ENCODE measurements at regions not wholly inside any gene's neighbourhood (a gene's known extent, or its start where the extent isn't known, plus 50 kb on each side); places are given as distances from the start of the nearest gene placed in this dataset.

DNA sequence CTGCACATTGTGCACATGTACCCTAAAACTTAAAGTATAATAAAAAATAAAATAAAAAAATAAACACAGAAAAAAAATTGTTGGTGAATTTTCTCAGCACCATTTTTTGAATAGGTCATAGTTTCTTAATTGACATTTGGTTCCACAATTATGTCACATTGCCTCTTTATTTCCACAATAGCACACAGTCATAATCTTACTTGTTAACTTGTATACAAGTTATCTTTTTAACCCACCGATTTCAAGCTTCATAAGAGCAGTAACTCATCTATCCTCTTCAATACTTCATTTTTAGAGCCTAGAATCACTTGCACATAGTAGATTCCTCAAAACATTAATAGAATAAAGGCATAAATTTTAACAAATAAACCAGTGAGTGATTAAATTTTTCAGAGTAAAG is 1425.1 kb upstream of the LRRTM3 start:
- TF ChIP-seq, protein P1, sequence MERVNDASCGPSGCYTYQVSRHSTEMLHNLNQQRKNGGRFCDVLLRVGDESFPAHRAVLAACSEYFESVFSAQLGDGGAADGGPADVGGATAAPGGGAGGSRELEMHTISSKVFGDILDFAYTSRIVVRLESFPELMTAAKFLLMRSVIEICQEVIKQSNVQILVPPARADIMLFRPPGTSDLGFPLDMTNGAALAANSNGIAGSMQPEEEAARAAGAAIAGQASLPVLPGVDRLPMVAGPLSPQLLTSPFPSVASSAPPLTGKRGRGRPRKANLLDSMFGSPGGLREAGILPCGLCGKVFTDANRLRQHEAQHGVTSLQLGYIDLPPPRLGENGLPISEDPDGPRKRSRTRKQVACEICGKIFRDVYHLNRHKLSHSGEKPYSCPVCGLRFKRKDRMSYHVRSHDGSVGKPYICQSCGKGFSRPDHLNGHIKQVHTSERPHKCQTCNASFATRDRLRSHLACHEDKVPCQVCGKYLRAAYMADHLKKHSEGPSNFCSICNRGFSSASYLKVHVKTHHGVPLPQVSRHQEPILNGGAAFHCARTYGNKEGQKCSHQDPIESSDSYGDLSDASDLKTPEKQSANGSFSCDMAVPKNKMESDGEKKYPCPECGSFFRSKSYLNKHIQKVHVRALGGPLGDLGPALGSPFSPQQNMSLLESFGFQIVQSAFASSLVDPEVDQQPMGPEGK (CRISPR knock-in tag; IDR thresholded peaks at IDR 0.05; ENCODE audit: borderline replicate concordance) = no peak
- TF ChIP-seq ESRRG (CRISPR knock-in tag; IDR thresholded peaks at IDR 0.05) (no peak), ZNF565 (CRISPR knock-in tag; conservative IDR thresholded peaks at IDR 0.05; ENCODE audit: low read depth) (no peak), TCF4 (CRISPR knock-in tag; IDR thresholded peaks at IDR 0.05; ENCODE audit: borderline replicate concordance) (no peak), SNAI2 (CRISPR knock-in tag; IDR thresholded peaks at IDR 0.05) (no peak), ARNTL (CRISPR knock-in tag; IDR thresholded peaks at IDR 0.05; ENCODE audit: borderline replicate concordance, low read depth) (no peak)
- TF ChIP-seq, protein P2, sequence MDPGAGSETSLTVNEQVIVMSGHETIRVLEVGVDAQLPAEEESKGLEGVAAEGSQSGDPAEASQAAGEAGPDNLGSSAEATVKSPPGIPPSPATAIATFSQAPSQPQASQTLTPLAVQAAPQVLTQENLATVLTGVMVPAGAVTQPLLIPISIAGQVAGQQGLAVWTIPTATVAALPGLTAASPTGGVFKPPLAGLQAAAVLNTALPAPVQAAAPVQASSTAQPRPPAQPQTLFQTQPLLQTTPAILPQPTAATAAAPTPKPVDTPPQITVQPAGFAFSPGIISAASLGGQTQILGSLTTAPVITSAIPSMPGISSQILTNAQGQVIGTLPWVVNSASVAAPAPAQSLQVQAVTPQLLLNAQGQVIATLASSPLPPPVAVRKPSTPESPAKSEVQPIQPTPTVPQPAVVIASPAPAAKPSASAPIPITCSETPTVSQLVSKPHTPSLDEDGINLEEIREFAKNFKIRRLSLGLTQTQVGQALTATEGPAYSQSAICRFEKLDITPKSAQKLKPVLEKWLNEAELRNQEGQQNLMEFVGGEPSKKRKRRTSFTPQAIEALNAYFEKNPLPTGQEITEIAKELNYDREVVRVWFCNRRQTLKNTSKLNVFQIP (CRISPR knock-in tag; IDR thresholded peaks at IDR 0.05; ENCODE audit: borderline replicate concordance, low read depth) = no peak
- TF ChIP-seq, protein P3, sequence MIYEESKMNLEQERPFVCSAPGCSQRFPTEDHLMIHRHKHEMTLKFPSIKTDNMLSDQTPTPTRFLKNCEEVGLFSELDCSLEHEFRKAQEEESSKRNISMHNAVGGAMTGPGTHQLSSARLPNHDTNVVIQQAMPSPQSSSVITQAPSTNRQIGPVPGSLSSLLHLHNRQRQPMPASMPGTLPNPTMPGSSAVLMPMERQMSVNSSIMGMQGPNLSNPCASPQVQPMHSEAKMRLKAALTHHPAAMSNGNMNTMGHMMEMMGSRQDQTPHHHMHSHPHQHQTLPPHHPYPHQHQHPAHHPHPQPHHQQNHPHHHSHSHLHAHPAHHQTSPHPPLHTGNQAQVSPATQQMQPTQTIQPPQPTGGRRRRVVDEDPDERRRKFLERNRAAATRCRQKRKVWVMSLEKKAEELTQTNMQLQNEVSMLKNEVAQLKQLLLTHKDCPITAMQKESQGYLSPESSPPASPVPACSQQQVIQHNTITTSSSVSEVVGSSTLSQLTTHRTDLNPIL (CRISPR knock-in tag; IDR thresholded peaks at IDR 0.05; ENCODE audit: low read depth) = no peak
- TF ChIP-seq, protein P4, sequence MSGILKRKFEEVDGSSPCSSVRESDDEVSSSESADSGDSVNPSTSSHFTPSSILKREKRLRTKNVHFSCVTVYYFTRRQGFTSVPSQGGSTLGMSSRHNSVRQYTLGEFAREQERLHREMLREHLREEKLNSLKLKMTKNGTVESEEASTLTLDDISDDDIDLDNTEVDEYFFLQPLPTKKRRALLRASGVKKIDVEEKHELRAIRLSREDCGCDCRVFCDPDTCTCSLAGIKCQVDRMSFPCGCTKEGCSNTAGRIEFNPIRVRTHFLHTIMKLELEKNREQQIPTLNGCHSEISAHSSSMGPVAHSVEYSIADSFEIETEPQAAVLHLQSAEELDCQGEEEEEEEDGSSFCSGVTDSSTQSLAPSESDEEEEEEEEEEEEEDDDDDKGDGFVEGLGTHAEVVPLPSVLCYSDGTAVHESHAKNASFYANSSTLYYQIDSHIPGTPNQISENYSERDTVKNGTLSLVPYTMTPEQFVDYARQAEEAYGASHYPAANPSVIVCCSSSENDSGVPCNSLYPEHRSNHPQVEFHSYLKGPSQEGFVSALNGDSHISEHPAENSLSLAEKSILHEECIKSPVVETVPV (CRISPR knock-in tag; IDR thresholded peaks at IDR 0.05) = no peak
- no peak for ATAC-seq

DNA sequence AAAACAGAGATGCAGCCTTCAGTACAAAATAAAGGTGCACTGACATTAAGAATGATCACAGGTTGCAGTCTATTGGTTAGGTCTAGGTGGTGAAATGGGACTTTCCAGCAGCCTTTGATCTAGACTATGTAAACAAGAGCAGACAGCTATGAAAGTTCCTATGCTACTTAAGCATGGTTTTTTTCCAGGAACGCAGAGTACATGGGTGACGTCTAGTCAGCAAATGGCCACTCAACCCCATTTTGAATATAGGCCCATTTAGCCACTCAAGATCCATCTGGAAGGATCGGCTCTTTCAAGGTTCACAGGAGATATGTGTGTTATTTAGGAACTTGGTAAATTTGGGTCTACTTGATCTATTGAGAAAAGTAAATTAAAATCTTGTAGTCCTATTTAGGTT is 1424.6 kb upstream of the LRRTM3 start:
- no peak for ATAC-seq
- TF ChIP-seq ZNF8 (CRISPR knock-in tag; IDR thresholded peaks at IDR 0.05) = no peak
- no peak for TF ChIP-seq ZFP3 (CRISPR knock-in tag; IDR thresholded peaks at IDR 0.05)
- TF ChIP-seq OSR1 (CRISPR knock-in tag; IDR thresholded peaks at IDR 0.05) = no peak
- TF ChIP-seq, protein P1 (CRISPR knock-in tag; IDR thresholded peaks at IDR 0.05; ENCODE audit: borderline replicate concordance) = no peak
- no peak for TF ChIP-seq ZFP30 (CRISPR knock-in tag; IDR thresholded peaks at IDR 0.05)
- no peak for TF ChIP-seq TOX (CRISPR knock-in tag; IDR thresholded peaks at IDR 0.05; ENCODE audit: borderline replicate concordance)
- no peak for TF ChIP-seq ARNTL (CRISPR knock-in tag; IDR thresholded peaks at IDR 0.05; ENCODE audit: borderline replicate concordance, low read depth)
- TF ChIP-seq RARB (CRISPR knock-in tag; IDR thresholded peaks at IDR 0.05) = no peak
- TF ChIP-seq ZNF70 (CRISPR knock-in tag; IDR thresholded peaks at IDR 0.05) = no peak
- TF ChIP-seq, protein P3 (CRISPR knock-in tag; IDR thresholded peaks at IDR 0.05; ENCODE audit: low read depth) = no peak

DNA sequence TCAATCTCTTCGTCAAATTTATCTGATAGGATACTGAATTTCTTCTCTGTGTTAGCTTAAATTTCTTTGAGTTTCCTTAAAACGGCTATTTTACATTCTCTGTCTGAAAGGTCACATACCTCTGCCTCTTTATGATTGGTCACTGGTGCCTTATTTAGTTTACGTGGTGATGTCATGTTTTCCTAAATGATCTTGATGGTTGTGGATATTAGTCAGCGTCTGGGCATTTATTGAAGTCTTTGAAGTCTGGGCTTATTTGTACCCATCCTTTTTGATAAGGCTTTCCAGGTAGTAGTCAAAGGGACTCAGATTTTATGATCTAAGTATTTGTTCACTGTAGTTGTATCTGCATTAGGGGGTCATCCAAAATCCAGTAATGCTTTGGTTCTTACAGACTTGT is 1407.5 kb upstream of the LRRTM3 start:
- no peak for ATAC-seq
- TF ChIP-seq TOX (CRISPR knock-in tag; IDR thresholded peaks at IDR 0.05; ENCODE audit: borderline replicate concordance) (no peak), ZNF70 (CRISPR knock-in tag; IDR thresholded peaks at IDR 0.05) (no peak), BACH2 (CRISPR knock-in tag; IDR thresholded peaks at IDR 0.05; ENCODE audit: borderline replicate concordance) (no peak), TCF4 (CRISPR knock-in tag; IDR thresholded peaks at IDR 0.05; ENCODE audit: borderline replicate concordance) (no peak), ZNF565 (CRISPR knock-in tag; conservative IDR thresholded peaks at IDR 0.05; ENCODE audit: low read depth) (no peak), ZFP3 (CRISPR knock-in tag; IDR thresholded peaks at IDR 0.05) (no peak), GLIS3 (CRISPR knock-in tag; IDR thresholded peaks at IDR 0.05) (no peak), ESRRG (CRISPR knock-in tag; IDR thresholded peaks at IDR 0.05) (no peak), ZNF8 (CRISPR knock-in tag; IDR thresholded peaks at IDR 0.05) (no peak), ISL1 (CRISPR knock-in tag; IDR thresholded peaks at IDR 0.05) (no peak), OSR1 (CRISPR knock-in tag; IDR thresholded peaks at IDR 0.05) (no peak)
- TF ChIP-seq, protein P3 (CRISPR knock-in tag; IDR thresholded peaks at IDR 0.05; ENCODE audit: low read depth) = no peak
- TF ChIP-seq, protein P1 (CRISPR knock-in tag; IDR thresholded peaks at IDR 0.05; ENCODE audit: borderline replicate concordance) = no peak
- TF ChIP-seq, protein P2 (CRISPR knock-in tag; IDR thresholded peaks at IDR 0.05; ENCODE audit: borderline replicate concordance, low read depth) = no peak
